GM12878 (cell line): ENCODE measurements at regions not wholly inside any gene's neighbourhood (a gene's known extent, or its start where the extent isn't known, plus 50 kb on each side); places are given as distances from the start of the nearest gene placed in this dataset.

Experiments used
- ATAC-seq: fragments of 200-7000 bp; cut with Tn5 transposase; 3 replicates; pipeline ENCODE4 v1.9.1; 2020; ENCODE audit warnings: mild to moderate bottlenecking, moderate library complexity
- BruUV-seq: library from RNA; stranded (reverse); fragments of 400-500 nt; replicated peaks from 2 replicates; lab custom pipeline; 2021; lab: Mats Ljungman, UMichigan
- CTCF ChIA-PET: fragments of 300-600 bp; sonication (Branson Sonifier 250); formaldehyde crosslinking; extraction: SDS; loops from one replicate; lab custom pipeline; 2021; ENCODE audit warnings: inconsistent platforms; lab: Yijun Ruan, JAX
- POLR2A ChIA-PET: fragments of 350-600 bp; formaldehyde crosslinking; extraction: SDS; loops from one replicate; lab custom pipeline; 2021; ENCODE audit warnings: inconsistent platforms; lab: Charles Lee
- RAD21 ChIA-PET: fragments of 300-600 bp; sonication (Branson Sonifier 250); formaldehyde crosslinking; loops from one replicate; lab custom pipeline; 2023; ENCODE audit warnings: antibody characterized with exemption; ENCODE audit not compliant: unreplicated experiment; lab: Charles Lee
- SMC1A ChIA-PET: fragments of 300-600 bp; sonication (Branson Sonifier 250); formaldehyde crosslinking; loops from one replicate; lab custom pipeline; 2023; ENCODE audit not compliant: unreplicated experiment, uncharacterized antibody; lab: Charles Lee
- DNase-seq: peaks from one replicate; pipeline ENCODE4 v3.0.0-alpha.2; 2011; ENCODE audit warnings: low read depth, low spot score
- FAIRE-seq: peaks from 3 replicates; lab custom pipeline; 2011; peaks lifted over from hg19 to GRCh38; lab: Jason Lieb, UNC
- H2AFZ ChIP-seq: 2 replicates; pipeline ENCODE4 v1.6.0; 2011; ENCODE audit warnings: low read depth, low read length, control low read depth; ENCODE audit not compliant: control insufficient read depth
- H3K27ac ChIP-seq: 2 replicates; pipeline ENCODE4 v1.5.1; 2011; ENCODE audit warnings: control low read depth; ENCODE audit not compliant: control insufficient read depth, insufficient read depth
- H3K27me3 ChIP-seq, 2 experiments: replicated peaks in 1 of 2; 2 replicates each; pipeline versions ENCODE4 v1.6.0 to v1.6.1; 2011; ENCODE audit warnings: low read length in 1 of 2; ENCODE audit not compliant: control insufficient read depth in 2 of 2, insufficient read depth in 2 of 2
- H3K36me3 ChIP-seq, 2 experiments: 2 replicates each; pipeline ENCODE4 v1.5.1; 2011; ENCODE audit warnings: low read length in 1 of 2; ENCODE audit not compliant: control insufficient read depth in 2 of 2, insufficient read depth in 2 of 2
- H3K4me1 ChIP-seq: 2 replicates; pipeline ENCODE4 v1.6.1; 2011; ENCODE audit warnings: mild to moderate bottlenecking, low read length, moderate library complexity, mixed read lengths; ENCODE audit not compliant: control insufficient read depth, insufficient read depth
- H3K4me2 ChIP-seq: 2 replicates; pipeline ENCODE4 v1.6.0; 2011; ENCODE audit warnings: control low read depth; ENCODE audit not compliant: control insufficient read depth, insufficient read depth
- H3K4me3 ChIP-seq: fragments of 200-600 bp; sonication (generic); 2 replicates; pipeline ENCODE4 v1.5.1; 2016
- H3K79me2 ChIP-seq: 2 replicates; pipeline ENCODE4 v1.6.0; 2011; ENCODE audit warnings: low read length; ENCODE audit not compliant: control insufficient read depth, insufficient read depth
- H3K9ac ChIP-seq: 2 replicates; pipeline ENCODE4 v1.8.0; 2011; ENCODE audit warnings: low read length, control low read depth, mixed read lengths; ENCODE audit not compliant: control insufficient read depth, insufficient read depth
- H3K9me3 ChIP-seq: replicated peaks from 3 replicates; pipeline ENCODE4 v1.5.1; 2011; ENCODE audit warnings: mild to moderate bottlenecking, low read length; ENCODE audit not compliant: control insufficient read depth, insufficient read depth
- H4K20me1 ChIP-seq: 2 replicates; pipeline ENCODE4 v1.6.0; 2011; ENCODE audit not compliant: control insufficient read depth, insufficient read depth
- ATF3 ChIP-seq: IDR thresholded peaks from 2 replicates; pipeline ENCODE4 v1.6.1; 2011; ENCODE audit warnings: low read depth, mild to moderate bottlenecking, low read length, moderate library complexity, borderline replicate concordance; ENCODE audit errors: extremely low read depth
- BCL11A ChIP-seq: IDR thresholded peaks from 2 replicates; pipeline ENCODE4 v1.6.1; 2011; ENCODE audit warnings: low read depth, low read length
- BCL3 ChIP-seq: IDR thresholded peaks from 2 replicates; pipeline ENCODE4 v1.6.1; 2011; ENCODE audit warnings: borderline replicate concordance, low read depth, mild to moderate bottlenecking, moderate library complexity, low read length; ENCODE audit not compliant: insufficient read depth, poor library complexity, severe bottlenecking
- CBX3 ChIP-seq: fragments of 200-600 bp; sonication (generic); IDR thresholded peaks from 2 replicates; pipeline ENCODE4 v1.6.1; 2016; ENCODE audit warnings: low read depth, borderline replicate concordance
- IRF4 ChIP-seq: IDR thresholded peaks from 2 replicates; pipeline ENCODE4 v1.6.1; 2011; ENCODE audit warnings: low read depth, low read length
- PML ChIP-seq: IDR thresholded peaks from 2 replicates; pipeline ENCODE4 v1.6.1; 2012; ENCODE audit warnings: low read length, inconsistent platforms
- POLR2AphosphoS2 ChIP-seq: IDR thresholded peaks from 2 replicates; pipeline ENCODE4 v1.6.1; 2011; ENCODE audit warnings: low read depth, mild to moderate bottlenecking, low read length, improper control_type of control experiment, moderate library complexity
- SMARCA5 ChIP-seq: fragments of 450-650 bp; IDR thresholded peaks from 2 replicates; pipeline ENCODE4 v1.6.1; 2017; ENCODE audit warnings: mild to moderate bottlenecking
- WGBS: methylation state at CpG from one replicate; pipeline ENCODE4 v1.1.6; 2016; ENCODE audit warnings: low lambda C conversion rate; ENCODE audit not compliant: insufficient replicate concordance, insufficient coverage; ENCODE audit errors: missing lambda C conversion rate; 5-methylcytosine and 5-hydroxymethylcytosine counted together
- in situ Hi-C: fragments of 300-500 bp; cut with MboI; formaldehyde crosslinking; loops from 9 replicates; pipeline ENCODE4 v1.14.3; 2018; ENCODE audit warnings: mixed read lengths
- intact Hi-C: fragments of 100-400 bp; cut with micrococcal nuclease; formaldehyde crosslinking; loops from one replicate; pipeline ENCODE4 v1.14.2; 2022; ENCODE audit not compliant: unreplicated experiment
- TF ChIP-seq, protein P1 (sequence below): fragments of 450-650 bp; IDR thresholded peaks from 2 replicates; pipeline ENCODE4 v1.6.1; 2017; ENCODE audit warnings: mild to moderate bottlenecking

DNA sequence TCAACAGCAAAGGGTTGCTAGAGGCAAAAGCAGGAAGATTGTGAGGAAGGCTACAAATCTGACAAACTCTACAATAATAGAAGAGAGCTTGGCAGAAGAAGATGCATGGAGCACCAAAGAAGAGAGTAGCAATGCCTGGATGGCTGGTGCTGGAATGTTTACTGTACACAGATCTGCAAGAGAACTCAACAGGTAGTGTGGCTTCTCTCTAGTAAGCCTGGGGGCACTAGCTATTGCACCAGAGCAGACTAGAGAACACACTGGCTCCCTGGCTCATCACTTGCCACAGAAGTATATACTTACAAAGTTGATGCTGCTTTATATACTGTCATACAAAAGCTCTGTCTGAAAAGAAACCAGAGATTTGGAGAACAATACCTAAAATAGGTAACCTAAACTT, 475.0 kb upstream of the NCAM2 start:
- no peak overlapping the region for H3K4me2 ChIP-seq
- in situ Hi-C loops: no loop called here
- H2AFZ ChIP-seq: no peak overlapping the region
- H3K4me3 ChIP-seq: no peak overlapping the region
- intact Hi-C loops: no loop called here
- H3K79me2 ChIP-seq: no peaks in the 10 kb centered on the region
- FAIRE-seq (no peak), DNase-seq (no peak), ATAC-seq (no peak)
- ChIA-PET SMC1A (no interaction called here), CTCF (interaction anchor here (0.7 kb wide), 1 partner anchor 13 kb away, joined by 4 read pairs; no protein-coding TSS in a partner anchor), POLR2A (no interaction called here), RAD21 (no interaction called here)
- no peak overlapping the region for H3K27ac ChIP-seq
- no TSS peak for BruUV-seq
- no peak overlapping the region for H3K9ac ChIP-seq
- H3K27me3 ChIP-seq: no peaks in the 10 kb centered on the region
- no peaks in the 10 kb centered on the region for H3K36me3 ChIP-seq
- H3K9me3 ChIP-seq: no peaks in the 10 kb centered on the region
- no peaks in the 10 kb centered on the region for H4K20me1 ChIP-seq
- TF ChIP-seq ATF3 (no peak), POLR2AphosphoS2 (no peak), BCL11A (no peak)
- TF ChIP-seq, protein P1, sequence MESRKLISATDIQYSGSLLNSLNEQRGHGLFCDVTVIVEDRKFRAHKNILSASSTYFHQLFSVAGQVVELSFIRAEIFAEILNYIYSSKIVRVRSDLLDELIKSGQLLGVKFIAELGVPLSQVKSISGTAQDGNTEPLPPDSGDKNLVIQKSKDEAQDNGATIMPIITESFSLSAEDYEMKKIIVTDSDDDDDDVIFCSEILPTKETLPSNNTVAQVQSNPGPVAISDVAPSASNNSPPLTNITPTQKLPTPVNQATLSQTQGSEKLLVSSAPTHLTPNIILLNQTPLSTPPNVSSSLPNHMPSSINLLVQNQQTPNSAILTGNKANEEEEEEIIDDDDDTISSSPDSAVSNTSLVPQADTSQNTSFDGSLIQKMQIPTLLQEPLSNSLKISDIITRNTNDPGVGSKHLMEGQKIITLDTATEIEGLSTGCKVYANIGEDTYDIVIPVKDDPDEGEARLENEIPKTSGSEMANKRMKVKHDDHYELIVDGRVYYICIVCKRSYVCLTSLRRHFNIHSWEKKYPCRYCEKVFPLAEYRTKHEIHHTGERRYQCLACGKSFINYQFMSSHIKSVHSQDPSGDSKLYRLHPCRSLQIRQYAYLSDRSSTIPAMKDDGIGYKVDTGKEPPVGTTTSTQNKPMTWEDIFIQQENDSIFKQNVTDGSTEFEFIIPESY: no peak
- TF ChIP-seq, all 136 proteins: peak for 0
- H3K4me1 ChIP-seq: no peaks in the 10 kb centered on the region

- no peak for FAIRE-seq
- no peaks in the 10 kb centered on the region for H3K9me3 ChIP-seq
Measured at GRCh38 chr21:20527731-20528460, 470.3 kb upstream of the NCAM2 start.

More at GRCh38 chr21:20527731-20528460, 470.3 kb upstream of the NCAM2 start:
- Histone ChIP-seq H3K36me3 (no peaks in the 10 kb centered on the region), H3K4me1 (no peaks in the 10 kb centered on the region), H3K27me3 (no peaks in the 10 kb centered on the region), H2AFZ (no peak overlapping the region), H3K4me2 (no peak overlapping the region), H3K4me3 (no peak overlapping the region), H4K20me1 (no peaks in the 10 kb centered on the region), H3K27ac (no peak overlapping the region), H3K9ac (no peak overlapping the region), H3K79me2 (no peaks in the 10 kb centered on the region)
- in situ Hi-C loops: no loop called here
- BruUV-seq: no TSS peak
- ChIA-PET RAD21 (no interaction called here), POLR2A (no interaction called here), CTCF (no interaction called here), SMC1A (no interaction called here)
- DNase-seq (no peak), ATAC-seq (no peak)
- TF ChIP-seq PML (no peak), IRF4 (no peak), CBX3 (no peak), BCL3 (no peak), SMARCA5 (no peak)
- intact Hi-C loops: no loop called here
- WGBS: 16% methylated on average over 5 of the region's 5 CpGs
